ENCODE measurements at regions not wholly inside any gene's neighbourhood (a gene's known extent, or its start where the extent isn't known, plus 50 kb on each side); places are given as distances from the start of the nearest gene placed in this dataset.
"Not testable (repeated sequence)": the region's sequence is repeated elsewhere in the genome, so short reads cannot be mapped to it uniquely, and the experiment has no call there.

DNA sequence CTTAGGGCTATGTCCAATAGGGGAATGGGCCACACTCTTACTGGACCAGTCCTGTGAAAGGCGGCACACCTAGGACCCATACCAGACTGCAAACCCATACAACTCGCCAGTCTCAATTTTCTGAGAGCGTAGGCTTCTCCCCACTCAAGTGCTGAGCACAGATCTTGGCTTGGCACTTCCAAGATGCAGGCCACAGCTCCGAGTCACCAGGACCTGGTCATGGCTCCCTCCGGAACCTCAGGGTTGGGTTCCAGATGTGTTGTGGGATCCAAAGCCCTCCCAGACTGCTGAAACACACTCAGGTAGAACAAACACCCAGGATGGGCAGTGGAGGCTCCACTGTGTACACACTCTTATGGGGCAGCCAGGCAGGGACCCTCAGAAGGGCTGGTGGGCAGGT, 103.3 kb downstream of the TMEM144 start:
- DNase-seq: no peak

DNA sequence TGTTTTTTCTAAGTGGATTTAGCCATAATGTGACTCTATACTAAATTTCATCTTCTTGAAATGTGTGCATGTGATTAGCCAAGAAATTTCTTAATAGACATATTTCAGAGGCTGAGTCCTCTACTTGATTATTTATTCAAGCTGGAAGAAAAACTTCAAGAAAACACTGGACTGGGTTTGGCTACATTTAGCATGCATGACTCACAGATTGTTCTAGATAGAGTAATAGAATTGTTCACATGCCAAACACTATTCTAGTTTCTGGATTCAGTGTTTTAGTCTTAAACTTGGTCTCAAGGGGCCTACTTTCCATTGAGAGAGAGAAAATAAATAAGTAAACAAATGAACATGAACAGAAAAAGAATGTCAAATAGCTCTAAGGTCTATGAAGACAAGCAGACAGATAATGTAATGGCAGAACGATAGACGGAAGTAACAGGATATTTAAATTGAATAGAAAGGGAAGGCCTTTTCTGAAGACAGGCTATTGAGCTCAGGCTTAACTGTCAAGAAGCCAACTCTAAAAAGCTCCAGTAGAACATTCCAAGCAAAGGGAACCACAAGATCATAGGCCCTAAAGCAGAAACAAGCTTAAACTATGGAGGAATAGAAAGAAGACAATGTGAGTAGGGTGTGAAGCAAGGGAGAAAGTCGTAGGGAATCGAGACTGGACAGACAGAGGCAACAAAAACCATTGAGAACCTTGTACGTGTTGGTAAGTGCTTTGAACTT, 104.6 kb downstream of the TMEM144 start:
- DNase-seq: no peak

DNA sequence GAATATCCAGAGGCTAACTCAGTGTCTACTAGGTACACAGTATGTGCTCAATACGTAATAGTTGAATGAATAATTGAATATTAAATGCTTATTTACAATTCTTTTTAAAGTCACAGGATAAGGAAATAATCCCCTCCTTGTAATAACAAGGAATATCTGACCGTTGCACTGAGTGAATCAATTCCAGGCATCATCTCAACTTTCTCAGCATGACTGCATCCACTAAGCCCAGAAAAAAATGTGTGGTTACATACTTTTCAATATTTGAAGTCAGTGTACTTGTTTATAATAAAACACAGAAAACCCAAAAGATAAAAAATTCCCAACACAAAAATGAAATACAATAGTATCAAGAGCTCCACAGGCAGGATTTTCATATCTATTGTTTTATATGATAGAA, 105.4 kb downstream of the TMEM144 start:
- DNase-seq: no peak

DNA sequence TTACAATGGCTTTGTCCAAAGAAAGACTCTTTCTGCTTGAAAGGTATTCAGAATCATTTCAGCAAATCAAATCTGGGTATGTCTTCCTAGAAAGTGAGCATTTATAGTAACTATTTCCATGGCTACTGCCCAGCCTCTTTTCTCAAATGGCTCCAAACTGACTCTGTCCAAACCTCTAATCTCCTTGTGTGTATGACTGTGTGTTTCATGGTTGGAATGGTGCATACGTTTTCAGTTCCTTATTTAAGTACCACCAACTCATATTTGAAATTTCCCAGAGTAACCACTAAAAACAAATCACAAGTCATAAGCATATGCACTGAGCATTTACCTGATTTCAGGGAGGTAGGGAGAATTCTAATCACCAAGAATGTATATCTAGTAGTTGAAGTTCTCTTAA, 106.0 kb downstream of the TMEM144 start:
- no peak for DNase-seq

DNA sequence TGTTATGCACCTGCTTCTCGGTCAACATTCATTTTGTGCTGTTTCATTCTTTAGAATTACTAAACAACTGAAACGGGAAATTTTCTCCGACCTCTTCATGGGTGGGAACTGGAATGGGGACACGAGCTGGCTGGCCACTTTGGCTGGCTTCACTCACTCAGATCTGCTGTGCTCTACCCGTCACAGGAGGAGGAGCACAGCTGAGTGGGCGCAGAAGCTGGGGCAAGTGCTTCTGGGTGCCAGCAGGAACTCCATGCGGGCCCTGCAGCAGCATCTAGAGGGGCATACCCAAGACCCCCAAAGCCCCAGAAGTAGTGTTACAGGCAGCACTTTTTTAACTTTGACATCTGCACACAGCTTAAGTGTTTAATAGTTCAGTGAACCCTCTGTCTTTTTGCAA, 109.6 kb downstream of the TMEM144 start:
- DNase-seq: no peak

DNA sequence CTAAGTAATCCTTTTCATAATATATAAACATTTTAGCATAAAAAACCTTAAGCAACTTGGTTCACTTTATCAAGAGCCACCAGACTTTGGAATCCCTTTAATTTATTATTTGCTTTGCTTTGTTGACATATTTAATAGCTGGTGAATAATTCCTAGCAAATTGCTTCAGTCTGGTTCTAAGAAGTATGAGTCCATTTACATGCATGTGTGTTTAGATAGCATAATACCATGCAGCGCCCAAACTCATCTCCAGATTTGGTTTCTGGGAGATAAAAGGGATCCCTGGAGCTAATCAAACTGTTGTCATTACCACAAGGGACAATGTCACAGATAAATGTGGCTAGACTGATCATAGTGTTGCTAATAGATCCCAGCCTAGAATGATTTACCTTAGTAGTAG, 111.8 kb downstream of the TMEM144 start:
- no peak for DNase-seq

DNA sequence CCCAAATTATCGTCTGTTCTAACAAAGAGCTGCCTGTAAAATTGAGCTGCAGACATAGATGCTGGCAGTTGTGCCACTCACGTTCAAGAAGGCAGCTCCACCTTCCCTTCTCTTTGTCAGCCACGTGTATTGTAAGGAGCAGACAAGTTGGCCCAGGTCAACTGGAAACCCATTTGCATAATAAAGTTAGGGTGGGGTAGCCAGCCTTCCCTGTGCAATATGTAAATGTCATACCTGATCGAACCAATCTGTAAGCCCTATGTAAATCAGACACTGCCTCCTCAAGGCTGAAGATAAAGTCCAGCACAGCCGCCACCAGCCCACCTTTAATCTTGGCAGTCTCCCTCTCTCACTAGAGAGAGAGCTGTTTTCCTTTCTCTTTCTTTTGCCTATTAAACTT, 117.2 kb downstream of the TMEM144 start:
- peak; percentile 16 for DNase-seq

DNA sequence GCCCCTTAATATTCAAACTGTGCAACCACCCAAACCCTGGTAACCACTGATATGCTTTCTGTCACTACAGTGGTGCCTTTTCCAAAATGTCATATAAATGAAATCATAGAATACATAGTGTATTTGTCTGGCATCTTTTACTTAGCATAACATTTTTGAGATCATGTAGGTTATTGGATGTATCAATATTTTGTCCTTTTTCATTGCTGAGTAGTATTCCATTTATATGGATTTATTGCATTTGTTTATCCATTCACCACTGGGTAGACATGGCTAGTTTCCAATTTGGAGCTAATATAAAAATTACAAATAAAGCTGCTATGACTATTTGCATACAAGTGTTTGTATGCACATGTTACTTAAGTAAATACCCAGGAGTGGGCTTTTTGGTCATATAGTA, 121.6 kb downstream of the TMEM144 start:
- DNase-seq: no peak

DNA sequence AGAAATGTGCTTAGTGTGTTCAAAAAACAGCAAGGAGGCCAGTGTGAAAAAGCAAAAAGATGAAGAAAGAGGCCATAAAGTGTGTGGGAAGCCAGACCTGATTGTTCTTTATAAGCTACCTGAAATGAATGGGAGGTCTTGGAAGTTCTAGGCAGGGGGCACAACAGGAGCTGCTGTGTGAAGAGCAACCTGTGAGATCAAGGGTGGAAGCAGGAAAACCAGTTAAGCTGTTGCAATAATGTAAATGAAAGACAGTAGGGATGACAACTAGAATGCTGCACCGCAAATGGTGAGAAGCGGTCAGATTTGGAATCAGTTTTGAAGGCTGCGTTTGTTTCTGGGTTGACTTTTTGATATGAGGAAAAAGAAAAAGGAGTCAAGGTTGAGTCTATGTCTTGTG, 123.5 kb downstream of the TMEM144 start:
- no peak for DNase-seq

DNA sequence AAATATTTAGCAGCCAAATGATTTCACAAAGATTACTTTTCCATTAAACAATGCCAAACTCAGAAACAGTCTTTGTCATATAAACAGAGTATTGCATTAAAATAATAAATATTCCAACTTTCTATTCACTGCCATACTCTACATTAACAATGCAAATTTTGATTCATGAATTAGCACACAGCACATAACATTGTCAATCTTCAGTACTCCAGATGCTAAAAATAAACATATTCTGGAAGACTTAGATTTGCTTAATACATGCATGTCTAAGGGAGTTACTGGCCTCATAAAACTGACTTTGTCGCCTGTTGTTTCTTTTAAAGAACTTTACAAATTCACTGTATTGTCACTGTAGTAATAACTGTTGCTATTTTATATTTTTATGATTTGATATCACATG, 131.6 kb downstream of the TMEM144 start:
- no peak for DNase-seq

DNA sequence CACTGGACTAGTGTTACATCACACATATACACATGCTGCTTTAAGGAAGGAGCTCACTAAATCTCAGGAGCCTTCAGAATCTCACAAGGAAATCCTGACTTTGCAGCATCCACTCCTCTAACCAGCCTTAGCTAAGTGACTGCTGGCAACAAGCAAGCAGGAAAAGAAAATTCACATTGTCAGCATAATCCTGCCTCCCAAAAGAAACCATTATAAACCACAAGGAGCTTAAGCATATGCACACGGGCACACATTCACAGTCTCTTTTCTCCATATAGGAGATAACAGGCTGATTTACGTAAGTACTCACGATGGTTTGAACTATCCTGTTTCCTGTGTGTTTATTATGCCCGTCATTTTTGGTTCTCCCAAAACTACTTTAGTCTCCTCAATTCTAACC, 136.3 kb downstream of the TMEM144 start:
- no peak for DNase-seq

DNA sequence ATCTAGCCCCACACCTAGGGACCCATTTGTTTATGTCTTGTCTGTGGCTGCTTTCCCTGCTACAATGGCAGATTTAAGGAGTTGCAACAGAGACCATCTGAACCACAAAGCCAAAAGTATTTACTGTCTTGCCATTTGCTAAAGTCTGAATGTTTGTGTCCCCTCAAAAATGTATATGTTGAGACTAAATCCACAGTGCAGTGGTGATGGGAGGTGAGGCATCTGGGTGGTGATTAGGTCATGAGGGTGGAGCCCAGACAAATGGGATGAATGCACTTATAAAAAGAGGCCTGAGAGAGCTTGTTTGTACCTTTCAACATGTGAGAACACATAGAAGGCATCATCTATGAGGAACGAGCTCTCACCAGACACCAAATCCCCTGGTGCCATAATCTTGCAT, 137.3 kb downstream of the TMEM144 start:
- DNase-seq: no peak

DNA sequence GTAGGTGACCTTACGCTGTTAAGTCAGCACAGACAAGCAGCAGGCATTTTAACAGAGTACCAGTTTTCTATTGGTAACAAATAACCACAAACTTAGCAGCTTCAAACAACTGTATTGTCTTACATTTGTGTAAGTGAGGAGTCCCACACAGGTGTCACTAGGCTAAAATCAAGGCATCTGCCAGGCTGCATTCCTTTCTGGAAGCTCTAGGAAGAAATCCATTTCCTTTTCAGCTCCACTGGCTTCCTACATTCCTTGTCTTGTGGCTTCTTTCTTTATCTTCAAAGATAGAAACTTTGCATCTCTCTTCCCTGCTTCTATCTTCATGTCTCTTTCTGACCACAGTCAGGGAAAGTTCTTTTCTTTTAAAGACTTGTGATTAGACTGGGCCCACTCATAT, 139.9 kb downstream of the TMEM144 start:
- DNase-seq: no peak

DNA sequence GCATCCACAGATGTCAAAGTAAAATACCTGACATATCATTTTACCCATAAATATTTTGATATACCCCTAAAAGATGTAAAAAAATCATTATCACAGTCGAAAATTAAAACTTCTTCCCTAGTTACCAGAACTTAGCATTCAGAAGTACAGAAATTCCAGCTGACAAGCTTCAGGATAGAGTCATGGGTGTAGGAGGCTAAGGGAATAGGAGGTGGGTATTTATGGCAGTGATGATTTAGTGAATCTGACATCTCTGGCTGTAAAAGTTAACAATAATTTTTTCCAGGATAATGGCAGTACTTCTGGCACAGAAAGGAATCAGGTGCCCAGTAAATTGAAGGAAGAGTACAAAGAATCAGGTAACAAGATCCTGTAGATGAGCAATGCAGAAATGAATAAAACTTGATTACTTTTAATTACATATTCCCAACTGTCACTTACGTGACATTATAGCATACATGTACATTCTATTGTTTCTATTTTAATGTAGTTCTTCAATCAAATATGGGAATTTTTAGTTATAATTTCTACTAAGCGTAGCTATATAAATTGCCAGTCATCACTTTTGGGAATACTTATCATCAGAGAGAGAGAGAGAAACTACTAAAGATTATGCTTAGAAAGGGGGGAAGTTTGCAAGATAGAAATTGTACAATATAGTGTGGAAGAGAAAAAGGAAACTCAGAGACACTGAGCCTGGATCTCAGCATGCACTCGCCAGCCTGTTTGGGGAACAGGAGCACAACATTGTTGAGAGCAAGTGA, 143.4 kb downstream of the TMEM144 start:
- DNase-seq: peak; percentile 5

DNA sequence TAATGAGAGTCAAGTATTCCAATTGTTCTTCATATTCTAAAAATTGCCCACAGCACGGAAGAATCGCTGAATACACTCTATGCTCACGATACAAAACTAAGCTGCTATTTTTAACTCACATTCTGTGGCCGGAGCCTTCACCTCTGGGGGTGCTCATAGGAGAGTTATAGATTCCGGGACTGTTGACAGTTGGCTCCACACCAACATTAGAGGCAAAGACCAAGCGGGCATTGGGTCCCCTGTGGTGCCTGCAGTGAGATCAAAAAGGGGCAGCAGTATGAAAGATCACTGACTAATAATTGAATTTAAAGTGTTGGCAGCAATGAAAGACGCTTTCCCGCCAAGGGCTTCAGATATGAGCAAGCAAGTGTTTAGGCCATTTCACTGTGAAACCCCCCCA, 146.0 kb downstream of the TMEM144 start:
- no peak for DNase-seq

DNA sequence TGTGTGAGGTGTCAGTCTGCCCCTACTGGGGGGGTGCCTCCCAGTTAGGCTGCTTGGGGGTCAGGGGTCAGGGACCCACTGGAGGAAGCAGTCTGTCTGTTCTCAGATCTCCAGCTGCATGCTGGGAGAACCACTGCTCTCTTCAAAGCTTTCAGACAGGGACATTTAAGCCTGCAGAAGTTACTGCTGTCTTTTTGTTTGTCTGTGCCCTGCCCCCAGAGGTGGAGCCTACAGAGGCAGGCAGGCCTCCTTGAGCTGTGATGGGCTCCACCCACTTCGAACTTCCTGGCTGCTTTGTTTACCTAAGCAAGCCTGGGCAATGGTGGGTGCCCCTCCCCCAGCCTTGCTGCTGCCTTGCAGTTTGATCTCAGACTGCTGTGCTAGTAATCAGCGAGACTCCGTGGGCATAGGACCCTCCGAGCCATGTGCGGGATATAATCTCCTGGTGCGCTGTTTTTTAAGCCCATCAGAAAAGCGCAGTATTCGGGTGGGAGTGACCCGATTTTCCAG, 153.7 kb upstream of the RXFP1 start:
- not testable (repeated sequence) for DNase-seq

DNA sequence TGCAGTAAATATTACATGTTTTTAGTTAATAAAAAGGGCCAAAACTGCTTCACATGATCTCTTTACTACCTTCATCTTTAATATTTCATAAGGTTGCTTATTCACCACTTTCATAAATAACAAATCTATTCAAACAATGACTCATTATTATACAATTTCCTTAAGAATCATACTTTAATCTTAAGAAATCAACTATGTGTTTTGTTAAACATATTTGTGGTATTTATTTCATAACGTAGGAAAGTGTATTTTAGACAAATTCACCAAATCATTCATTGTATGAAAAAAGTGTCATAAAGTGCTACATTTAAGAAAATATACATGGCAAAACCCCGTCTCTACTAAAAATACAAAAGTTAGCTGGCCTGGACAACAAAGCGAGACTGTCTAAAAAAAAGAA, 150.5 kb upstream of the RXFP1 start:
- DNase-seq: no peak

DNA sequence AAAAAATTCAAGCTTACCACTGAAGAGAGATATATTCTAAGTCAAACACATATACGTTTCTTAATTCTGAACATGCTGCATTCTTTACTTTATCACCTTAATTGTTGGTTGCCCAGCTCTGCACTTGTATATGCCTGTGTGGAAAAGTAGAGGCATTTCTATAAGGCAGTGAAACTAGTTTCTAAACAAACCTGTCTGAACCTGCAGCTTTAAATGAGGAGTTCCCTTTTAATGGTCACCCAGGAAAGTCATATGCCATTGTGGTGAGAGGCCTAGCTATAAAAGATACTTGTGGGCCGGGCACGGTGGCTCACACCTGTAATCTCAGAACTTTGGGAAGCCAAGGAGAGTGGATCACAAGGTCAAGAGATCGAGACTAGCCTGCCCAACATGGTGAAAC, 147.4 kb upstream of the RXFP1 start:
- DNase-seq: no peak

DNA sequence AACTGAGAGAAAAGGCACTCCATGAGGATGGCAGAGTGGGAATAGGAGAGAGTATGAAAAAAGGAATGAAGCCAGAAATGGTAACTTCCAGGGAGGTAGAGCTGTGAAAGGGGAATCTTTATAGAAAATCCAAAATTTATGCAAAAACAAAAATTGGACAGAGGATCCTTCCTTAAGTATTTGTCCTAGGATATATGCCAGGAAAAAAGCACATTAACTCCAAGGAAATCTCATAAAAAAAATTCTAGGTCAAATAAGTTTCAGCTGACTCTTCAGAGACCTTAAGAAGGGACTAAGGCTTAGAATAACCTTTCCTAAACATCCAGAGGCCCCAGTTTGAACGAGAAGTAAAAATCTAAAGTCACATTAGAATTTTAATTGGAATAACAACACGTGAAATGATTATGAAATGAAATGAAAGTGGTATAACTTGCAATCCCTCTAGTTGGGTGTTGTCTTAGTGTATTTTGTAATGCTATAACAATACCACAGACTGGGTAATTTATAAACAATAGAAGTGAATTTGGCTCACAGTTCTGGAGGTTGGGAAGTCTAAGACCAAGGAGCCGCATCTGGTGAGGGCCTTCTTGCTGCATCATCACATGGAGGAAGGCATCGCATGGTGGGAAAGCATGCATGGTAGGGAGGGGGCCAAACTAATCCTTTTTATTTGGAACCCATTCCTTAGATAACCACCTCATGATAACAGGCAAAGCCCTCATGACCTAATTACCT, 145.4 kb upstream of the RXFP1 start:
- DNase-seq: no peak

DNA sequence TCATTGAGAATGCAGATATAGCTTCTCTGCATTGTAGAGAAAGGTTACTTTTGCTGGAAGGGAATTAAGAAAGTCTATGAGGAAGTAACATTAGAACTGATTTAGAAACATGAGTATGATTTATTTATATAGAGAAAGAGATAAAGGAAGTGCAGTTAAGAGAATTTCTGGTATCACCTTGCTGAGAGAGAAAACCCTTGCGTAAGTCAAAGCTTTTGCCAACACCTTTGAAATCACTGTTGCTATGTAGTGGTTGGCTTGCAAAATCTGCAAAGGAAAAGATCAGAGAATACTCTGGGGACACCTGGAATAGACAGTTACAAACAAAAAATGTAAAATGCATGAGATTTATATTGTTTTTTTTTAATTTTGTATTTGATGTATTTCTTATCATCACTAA, 137.3 kb upstream of the RXFP1 start:
- DNase-seq: no peak

DNA sequence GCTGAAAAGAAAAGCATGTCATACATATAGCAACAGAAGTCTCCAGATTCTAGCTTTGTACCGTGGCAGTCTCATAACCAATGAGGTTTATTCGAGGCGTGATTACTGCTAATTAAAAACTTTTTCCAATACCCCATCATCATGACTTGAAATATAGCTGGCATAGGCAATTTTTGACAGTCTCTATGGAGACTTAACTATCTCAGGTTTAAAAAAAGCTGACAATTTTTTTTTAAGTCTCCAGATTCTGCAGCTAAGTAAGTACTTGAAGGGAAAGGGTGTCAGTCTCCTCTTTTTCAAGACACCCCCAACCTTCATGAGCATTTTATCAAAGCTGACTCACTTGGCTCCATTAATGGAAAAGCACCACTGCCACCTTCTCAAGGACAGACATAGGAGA, 126.3 kb upstream of the RXFP1 start:
- DNase-seq: no peak

DNA sequence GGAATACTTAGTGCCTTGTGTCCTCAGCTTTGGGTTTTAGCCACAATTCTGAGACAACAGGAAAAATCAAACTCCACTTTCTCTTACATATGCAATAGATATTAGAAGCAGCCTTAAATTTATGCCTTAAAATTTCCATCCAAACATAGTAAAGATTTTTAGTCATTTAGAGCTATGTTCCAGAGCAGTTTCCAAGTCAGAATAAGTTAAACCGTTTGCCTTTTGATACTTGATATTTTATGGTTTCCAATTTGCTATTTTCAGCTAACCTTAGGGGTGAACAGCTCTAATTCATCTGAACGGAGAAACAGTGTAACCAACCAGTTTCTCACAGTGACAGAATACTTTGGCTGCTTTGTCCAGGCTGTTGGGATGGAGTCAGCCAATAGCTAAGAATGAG, 125.8 kb upstream of the RXFP1 start:
- no peak for DNase-seq

DNA sequence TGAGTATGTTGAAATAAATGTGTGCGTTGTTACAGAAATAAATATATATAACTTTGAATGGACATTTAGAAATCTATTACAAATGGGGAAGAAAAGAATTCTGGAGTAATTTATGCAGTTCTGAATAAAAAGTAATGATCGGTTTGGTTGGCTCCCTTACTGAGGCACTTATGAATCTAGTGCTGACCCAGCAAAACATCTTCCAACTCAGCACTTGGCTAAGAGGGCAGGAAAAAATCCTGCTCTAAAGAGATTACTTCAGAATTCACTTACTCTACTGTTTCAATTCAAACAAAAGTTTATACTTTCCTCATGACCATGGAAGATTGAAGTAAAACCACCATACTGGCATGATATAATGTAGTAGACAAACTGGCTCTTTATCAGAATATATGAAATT, 123.9 kb upstream of the RXFP1 start:
- no peak for DNase-seq

DNA sequence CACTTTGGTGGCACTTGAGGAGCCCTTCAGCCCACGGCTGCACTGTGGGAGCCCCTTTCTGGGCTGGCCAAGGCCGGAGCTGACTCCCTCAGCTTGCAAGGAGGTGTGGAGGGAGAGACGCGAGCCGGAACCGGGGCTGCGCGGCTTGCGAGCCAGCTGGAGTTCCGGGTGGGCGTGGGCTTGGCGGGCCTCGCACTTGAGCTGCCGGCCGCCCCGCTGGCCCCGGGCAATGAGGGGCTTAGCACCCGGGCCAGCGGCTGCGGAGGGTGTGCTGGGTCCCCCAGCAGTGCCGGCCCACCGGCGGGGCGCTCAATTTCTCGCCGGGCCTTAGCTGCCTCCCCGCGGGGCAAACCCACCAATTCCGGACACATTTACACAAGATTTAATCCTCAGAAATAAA, 113.7 kb upstream of the RXFP1 start:
- DNase-seq: not testable (repeated sequence)
